ENCODE measurements at regions not wholly inside any gene's neighbourhood (a gene's known extent, or its start where the extent isn't known, plus 50 kb on each side); places are given as distances from the start of the nearest gene placed in this dataset.

DNA sequence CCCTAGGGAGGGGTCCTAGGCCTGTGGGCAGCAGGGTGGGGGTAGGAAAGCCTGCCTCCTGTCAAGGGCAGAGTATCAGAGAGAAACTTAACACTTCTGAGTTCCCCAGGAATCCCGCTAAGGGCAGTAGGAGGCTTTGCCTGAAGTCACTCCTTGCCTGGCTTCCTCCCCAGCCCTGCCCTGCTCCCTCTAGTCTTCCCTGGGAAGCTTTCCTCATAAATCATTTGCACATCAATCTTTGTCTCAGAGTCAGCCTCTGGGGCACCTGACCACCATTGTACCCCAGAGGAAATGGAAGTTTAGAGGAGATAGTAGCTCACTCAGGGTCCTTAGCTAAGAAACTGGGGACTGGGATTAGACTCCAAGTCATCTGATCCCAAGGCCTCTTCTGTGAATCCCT is 129.4 kb upstream of the TLE3 start:
- TF ChIP-seq SAP30 (IDR thresholded peaks at IDR 0.05; ENCODE audit: borderline replicate concordance, insufficient read depth, low read depth, low read length, poor library complexity, severe bottlenecking) (no peak), ZNF695 (CRISPR knock-in tag; IDR thresholded peaks at IDR 0.05) (no peak), ZNF274 (IDR thresholded peaks at IDR 0.05; ENCODE audit: borderline replicate concordance, low read depth, low read length) (no peak), HSF4 (CRISPR knock-in tag; IDR thresholded peaks at IDR 0.05; ENCODE audit: borderline replicate concordance) (no peak), MTA3 (IDR thresholded peaks at IDR 0.05; ENCODE audit: borderline replicate concordance) (no peak), ATF7 (IDR thresholded peaks at IDR 0.05) (no peak), KLF6 (CRISPR knock-in tag; IDR thresholded peaks at IDR 0.05; ENCODE audit: borderline replicate concordance) (no peak), PTBP1 (IDR thresholded peaks at IDR 0.05; ENCODE audit: low read depth, low read length) (no peak), ETV5 (CRISPR knock-in tag; IDR thresholded peaks at IDR 0.05; ENCODE audit: low read depth) (no peak), SUPT5H (IDR thresholded peaks at IDR 0.05) (no peak), ELF4 (CRISPR knock-in tag; IDR thresholded peaks at IDR 0.05) (no peak)
- TF ChIP-seq, protein P1, sequence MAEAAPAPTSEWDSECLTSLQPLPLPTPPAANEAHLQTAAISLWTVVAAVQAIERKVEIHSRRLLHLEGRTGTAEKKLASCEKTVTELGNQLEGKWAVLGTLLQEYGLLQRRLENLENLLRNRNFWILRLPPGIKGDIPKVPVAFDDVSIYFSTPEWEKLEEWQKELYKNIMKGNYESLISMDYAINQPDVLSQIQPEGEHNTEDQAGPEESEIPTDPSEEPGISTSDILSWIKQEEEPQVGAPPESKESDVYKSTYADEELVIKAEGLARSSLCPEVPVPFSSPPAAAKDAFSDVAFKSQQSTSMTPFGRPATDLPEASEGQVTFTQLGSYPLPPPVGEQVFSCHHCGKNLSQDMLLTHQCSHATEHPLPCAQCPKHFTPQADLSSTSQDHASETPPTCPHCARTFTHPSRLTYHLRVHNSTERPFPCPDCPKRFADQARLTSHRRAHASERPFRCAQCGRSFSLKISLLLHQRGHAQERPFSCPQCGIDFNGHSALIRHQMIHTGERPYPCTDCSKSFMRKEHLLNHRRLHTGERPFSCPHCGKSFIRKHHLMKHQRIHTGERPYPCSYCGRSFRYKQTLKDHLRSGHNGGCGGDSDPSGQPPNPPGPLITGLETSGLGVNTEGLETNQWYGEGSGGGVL (CRISPR knock-in tag; IDR thresholded peaks at IDR 0.05), result no peak
- TF ChIP-seq, protein P2, sequence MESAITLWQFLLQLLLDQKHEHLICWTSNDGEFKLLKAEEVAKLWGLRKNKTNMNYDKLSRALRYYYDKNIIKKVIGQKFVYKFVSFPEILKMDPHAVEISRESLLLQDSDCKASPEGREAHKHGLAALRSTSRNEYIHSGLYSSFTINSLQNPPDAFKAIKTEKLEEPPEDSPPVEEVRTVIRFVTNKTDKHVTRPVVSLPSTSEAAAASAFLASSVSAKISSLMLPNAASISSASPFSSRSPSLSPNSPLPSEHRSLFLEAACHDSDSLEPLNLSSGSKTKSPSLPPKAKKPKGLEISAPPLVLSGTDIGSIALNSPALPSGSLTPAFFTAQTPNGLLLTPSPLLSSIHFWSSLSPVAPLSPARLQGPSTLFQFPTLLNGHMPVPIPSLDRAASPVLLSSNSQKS (CRISPR knock-in tag; IDR thresholded peaks at IDR 0.05), result no peak
- TF ChIP-seq, protein P3, sequence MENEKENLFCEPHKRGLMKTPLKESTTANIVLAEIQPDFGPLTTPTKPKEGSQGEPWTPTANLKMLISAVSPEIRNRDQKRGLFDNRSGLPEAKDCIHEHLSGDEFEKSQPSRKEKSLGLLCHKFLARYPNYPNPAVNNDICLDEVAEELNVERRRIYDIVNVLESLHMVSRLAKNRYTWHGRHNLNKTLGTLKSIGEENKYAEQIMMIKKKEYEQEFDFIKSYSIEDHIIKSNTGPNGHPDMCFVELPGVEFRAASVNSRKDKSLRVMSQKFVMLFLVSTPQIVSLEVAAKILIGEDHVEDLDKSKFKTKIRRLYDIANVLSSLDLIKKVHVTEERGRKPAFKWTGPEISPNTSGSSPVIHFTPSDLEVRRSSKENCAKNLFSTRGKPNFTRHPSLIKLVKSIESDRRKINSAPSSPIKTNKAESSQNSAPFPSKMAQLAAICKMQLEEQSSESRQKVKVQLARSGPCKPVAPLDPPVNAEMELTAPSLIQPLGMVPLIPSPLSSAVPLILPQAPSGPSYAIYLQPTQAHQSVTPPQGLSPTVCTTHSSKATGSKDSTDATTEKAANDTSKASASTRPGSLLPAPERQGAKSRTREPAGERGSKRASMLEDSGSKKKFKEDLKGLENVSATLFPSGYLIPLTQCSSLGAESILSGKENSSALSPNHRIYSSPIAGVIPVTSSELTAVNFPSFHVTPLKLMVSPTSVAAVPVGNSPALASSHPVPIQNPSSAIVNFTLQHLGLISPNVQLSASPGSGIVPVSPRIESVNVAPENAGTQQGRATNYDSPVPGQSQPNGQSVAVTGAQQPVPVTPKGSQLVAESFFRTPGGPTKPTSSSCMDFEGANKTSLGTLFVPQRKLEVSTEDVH (IDR thresholded peaks at IDR 0.05; ENCODE audit: low read depth, partially characterized antibody), result no peak
- no peaks in the 10 kb centered on the region for H3K4me1 ChIP-seq (replicated peaks in 1 of 2; ENCODE audit: control insufficient read depth in 2 of 2, insufficient read depth in 2 of 2, low read length in 2 of 2)
- no peak overlapping the region for H2AFZ ChIP-seq (ENCODE audit: low read depth, low read length)
- ChIA-PET POLR2A (interaction anchor here (0.7 kb wide), 1 partner anchor 405 kb away, joined by 3 read pairs; no protein-coding TSS in a partner anchor), CTCF (ENCODE audit: low intra/inter-chr PET ratio) (no interaction called here)
- no TSS peak for BruUV-seq (replicated peaks)
- no peaks in the 10 kb centered on the region for H3K36me3 ChIP-seq (ENCODE audit: control insufficient read depth, insufficient read depth, low read length)
- DNase-seq (ENCODE audit: extremely low read depth in 1 of 4, low spot score in 3 of 4), result no peak
- no peak overlapping the region for H3K9ac ChIP-seq (ENCODE audit: insufficient read depth in 1 of 2, low read depth in 2 of 2, low read length in 2 of 2)
- 0% methylated on average over 1 of the region's 1 CpG for WGBS (ENCODE audit: insufficient coverage, low coverage, missing lambda C conversion rate)
- no peak overlapping the region for H3K4me3 ChIP-seq
- no peaks in the 10 kb centered on the region for H4K20me1 ChIP-seq (replicated peaks; ENCODE audit: control insufficient read depth, insufficient read depth, low read length)
- no peak overlapping the region for H3K27ac ChIP-seq (ENCODE audit: extremely low read depth, low read depth, low read length)
- H3K4me2 ChIP-seq (ENCODE audit: insufficient read depth, low read length), result no peak overlapping the region
- no peak for ATAC-seq
- no peaks in the 10 kb centered on the region for H3K79me2 ChIP-seq (ENCODE audit: control insufficient read depth, insufficient read depth, low read length)
- in situ Hi-C loops (cut with MboI) (no loop called here), intact Hi-C loops (cut with micrococcal nuclease) (no loop called here)
- no peaks in the 10 kb centered on the region for H3K9me1 ChIP-seq (ENCODE audit: control insufficient read depth, insufficient read depth, low read length)
- FAIRE-seq, result no peak
- no peaks in the 10 kb centered on the region; the same call in 1 of the 2 replicates for H3K9me3 ChIP-seq (replicated peaks; ENCODE audit: control insufficient read depth, insufficient read depth, low read depth, low read length)
- peaks cover 0 to 19% of the 10 kb centered on the region in 2 experiments; a peak in 3 of 5 replicates for H3K27me3 ChIP-seq (ENCODE audit: control insufficient read depth in 2 of 2, insufficient read depth in 2 of 2, low read length in 2 of 2)
